ENCODE measurements at regions not wholly inside any gene's neighbourhood (a gene's known extent, or its start where the extent isn't known, plus 50 kb on each side); places are given as distances from the start of the nearest gene placed in this dataset.

GRCh38 chr6:56796196-56796532, 153.5 kb upstream of the DST start:
- TF ChIP-seq EP300 (IDR thresholded peaks at IDR 0.05): no peak
- no peak for TF ChIP-seq CTCF (IDR thresholded peaks at IDR 0.05)
- no peak for TF ChIP-seq POLR2A (IDR thresholded peaks at IDR 0.05)
- TF ChIP-seq POLR2AphosphoS5 (IDR thresholded peaks at IDR 0.05): no peak
